ENCODE measurements at regions not wholly inside any gene's neighbourhood (a gene's known extent, or its start where the extent isn't known, plus 50 kb on each side); places are given as distances from the start of the nearest gene placed in this dataset.
"Not testable (repeated sequence)": the region's sequence is repeated elsewhere in the genome, so short reads cannot be mapped to it uniquely, and the experiment has no call there.

- no peak for DNase-seq (ENCODE audit: low spot score)
These were observed 150.1 kb downstream of the NAA11 start for GRCh38 chr4:79175716-79176115.

DNA sequence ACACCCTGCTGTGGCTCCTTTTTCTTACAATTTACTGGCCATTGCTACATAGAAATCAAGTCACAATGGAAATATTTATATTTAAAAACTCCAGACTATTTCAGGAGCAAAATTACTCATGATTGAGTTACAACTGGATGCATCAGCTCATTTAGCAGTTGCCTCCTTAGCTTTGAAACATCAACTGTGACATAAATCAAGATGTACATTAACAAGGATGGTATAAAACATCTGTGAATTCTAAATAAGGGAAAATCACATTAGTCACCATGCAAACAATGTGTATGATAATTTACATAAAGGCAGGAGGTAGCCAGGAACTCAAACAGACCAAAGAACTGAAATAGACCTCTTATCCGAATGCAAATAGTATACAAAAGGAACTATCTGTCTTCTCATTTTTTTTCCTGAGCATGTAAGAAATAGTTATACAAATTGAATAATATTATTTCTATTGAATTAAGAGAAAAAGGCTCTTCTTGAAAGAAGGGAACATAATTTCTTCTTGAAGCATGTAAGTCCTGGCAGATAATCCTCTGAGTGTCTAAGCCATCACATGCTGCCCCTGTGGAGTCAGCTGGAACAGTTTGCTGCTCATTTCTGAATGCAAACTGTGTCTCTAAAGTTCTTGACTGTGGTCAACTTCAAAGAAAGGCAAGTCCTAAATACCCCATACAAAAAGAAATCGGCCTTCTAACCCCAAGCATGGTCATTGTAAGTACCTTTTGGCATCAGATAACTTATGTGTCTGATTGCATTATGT is 151.2 kb downstream of the NAA11 start:
- DNase-seq (ENCODE audit: low spot score): no peak

DNA sequence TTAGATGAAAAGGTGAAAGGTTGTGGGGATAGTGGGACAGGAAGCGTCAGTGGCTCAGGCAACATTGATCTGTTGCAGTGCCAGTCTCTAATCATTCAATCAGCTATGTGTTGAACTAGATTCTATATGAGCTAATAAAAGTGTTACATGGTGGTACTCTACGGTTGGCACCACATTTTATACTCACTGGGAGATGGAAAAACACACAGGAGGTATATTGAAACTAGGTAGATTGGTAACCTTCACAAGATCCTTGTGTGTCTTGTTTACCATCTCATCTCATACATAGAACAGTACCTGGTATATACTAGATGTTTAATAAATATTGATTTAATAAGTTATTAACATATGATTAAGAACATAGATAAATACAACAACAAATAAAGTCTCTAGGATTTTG is 152.7 kb downstream of the NAA11 start:
- DNase-seq (ENCODE audit: low spot score): no peak

DNA sequence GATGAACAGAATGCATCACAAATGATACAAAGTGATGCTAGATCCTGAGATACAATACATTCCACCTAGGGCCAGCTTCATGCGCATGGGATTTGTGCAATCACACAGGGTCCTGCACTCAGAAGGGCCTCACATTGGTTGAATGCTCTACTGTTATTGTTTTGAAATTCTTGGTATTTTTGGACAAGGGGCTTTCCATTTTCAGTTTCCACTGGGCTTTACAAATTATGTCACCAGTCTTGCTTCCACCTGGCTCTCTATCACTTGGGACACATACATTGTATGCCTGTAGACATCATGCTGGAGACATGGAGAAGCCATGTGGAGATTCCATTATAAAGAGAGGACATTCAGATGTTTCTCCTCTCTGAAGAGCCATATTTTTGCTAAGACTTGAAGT is 155.8 kb downstream of the NAA11 start:
- DNase-seq (ENCODE audit: low spot score): no peak

GRCh38 chr4:79164907-79165610 is 160.8 kb downstream of the NAA11 start:
- DNase-seq (ENCODE audit: low spot score): peak; percentile 69

GRCh38 chr4:79163981-79164490 is 161.8 kb downstream of the NAA11 start:
- peak; percentile 90 for DNase-seq (ENCODE audit: low spot score)

DNA sequence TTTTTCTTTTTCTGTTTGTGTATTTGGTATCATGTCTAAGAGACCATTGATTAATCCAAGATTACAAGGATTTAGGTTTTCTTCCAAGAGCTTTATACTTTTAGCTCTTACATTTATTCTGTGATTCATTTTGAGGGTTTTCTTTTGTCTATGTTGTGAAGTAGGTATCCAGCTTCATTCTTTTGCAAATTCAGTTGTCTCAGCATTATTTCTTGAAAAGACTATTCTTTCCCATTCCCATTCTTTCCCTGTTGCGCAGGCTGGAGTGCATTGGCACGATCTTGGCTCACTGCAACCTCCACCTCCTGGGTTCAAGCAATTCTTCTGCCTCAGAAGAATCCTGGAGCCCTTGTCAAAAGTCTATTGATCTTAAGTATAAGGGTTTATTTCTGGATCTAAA is 164.9 kb downstream of the NAA11 start:
- no peak for DNase-seq (ENCODE audit: low spot score)

DNA sequence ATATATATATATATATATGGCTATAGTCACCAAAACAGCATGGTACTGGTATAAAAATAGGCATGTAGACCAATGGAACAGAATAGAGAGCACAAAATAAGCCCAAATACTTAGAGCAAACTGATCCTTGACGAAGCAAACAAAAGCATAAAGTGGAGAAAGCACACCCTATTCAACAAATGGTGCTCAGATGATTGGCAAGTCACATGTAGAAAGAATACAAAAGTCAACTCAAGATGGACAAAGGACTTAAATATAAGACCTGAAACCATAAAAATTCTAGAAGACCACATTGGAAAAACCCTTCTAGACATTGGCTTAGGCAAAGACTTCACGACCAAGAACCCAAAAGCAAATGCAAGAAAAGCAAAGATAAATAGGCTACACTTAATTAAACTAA is 167.2 kb downstream of the NAA11 start:
- DNase-seq (ENCODE audit: low spot score): not testable (repeated sequence)

DNA sequence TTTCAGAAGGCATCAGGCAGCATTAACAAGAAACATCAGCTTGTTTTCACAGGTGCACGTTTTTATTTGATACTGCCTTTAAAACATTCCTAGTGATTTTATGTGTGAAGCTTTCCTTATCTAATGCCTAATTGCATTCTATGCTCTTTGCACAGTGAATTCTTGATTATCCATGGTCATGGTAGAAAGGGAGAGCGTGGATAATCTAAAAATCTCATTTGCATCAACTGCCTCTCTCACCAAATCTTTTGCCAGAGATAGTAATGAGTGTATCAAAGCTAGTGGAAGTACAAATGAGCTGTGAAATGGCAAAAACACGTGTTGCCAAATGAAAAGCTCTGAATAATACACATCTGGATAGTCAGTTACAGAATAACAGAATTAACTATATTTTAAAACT is 170.5 kb downstream of the NAA11 start:
- no peak for DNase-seq (ENCODE audit: low spot score)

DNA sequence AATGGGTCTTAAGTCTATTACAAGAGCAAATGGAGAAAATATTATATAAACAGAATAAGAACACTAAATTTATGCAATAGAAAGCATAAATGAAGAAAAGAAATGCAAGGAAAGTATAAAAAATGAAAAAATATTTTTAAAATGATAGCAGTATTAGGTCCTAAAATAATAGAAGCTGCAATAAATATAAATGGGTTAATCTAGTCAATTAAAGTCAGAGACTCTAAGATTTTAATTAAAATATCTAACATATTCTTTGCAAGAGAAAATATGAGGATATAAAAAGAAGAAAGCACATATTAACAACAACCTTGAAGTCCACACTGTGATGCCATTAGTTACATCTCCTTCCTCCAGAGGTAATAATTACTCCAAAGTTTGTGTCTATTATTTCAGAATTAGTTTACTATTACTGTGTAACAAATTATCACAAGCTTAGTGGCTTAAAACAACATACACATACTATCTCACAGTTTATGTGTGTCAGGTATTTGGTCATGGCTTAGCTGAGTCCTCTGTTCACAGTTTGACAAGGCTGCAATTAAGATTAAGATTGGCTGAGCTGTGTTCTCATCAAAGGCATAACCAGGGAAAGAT is 174.9 kb downstream of the NAA11 start:
- DNase-seq (ENCODE audit: low spot score): no peak

GRCh38 chr4:79148369-79148768 is 177.5 kb downstream of the NAA11 start:
- DNase-seq (ENCODE audit: low spot score): no peak

- DNase-seq (ENCODE audit: low spot score): no peak
These were observed 178.6 kb downstream of the NAA11 start for GRCh38 chr4:79147251-79147650.

- DNase-seq (ENCODE audit: low spot score): no peak
These were observed 184.3 kb downstream of the NAA11 start for GRCh38 chr4:79141530-79141929.

DNA sequence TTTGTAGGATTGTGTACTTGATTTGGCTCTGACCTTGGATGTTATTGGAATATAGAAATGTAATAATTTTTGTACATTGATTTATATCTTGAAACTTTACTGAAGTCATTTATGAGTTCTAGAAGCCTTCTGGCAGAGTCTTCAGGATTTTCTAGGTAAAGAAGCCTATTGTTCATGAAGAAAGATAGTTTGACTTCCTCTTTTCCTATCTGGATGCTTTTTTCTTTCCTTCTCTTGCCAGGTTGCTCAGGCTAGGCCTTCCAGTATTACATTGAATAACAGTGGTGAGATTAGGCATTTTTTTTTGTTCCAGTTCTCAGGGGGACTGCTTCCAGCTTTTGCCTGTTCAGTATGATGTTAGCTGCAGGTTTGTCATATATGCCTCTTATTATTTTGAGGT is 191.1 kb downstream of the NAA11 start:
- no peak for DNase-seq (ENCODE audit: low spot score)

DNA sequence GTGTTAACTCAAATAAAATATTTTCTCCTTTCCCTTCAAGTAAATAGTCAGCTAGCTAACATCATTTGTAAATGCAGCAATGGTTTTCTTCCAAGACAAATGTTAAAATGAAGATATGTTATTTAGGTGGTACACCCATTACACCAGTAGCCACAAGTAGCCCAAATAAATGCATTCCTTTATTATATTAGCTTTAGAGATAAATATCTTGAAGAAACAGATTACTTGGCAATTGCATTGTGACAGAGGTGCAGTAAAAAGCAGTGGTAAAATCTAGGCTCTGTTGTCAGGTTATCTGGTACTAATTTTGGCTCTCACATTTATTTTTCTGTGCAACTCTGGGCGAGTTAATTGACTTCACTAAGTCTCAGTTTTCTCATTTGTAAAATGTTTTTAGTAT is 193.0 kb downstream of the NAA11 start:
- DNase-seq (ENCODE audit: low spot score): no peak

GRCh38 chr4:79121875-79122358 is 182.7 kb upstream of the PAQR3 start:
- DNase-seq (ENCODE audit: low spot score): no peak

GRCh38 chr4:79121223-79121622 is 182.0 kb upstream of the PAQR3 start:
- DNase-seq (ENCODE audit: low spot score): no peak

- DNase-seq (ENCODE audit: low spot score): not testable (repeated sequence)
These were observed 177.8 kb upstream of the PAQR3 start for GRCh38 chr4:79117051-79117450.

DNA sequence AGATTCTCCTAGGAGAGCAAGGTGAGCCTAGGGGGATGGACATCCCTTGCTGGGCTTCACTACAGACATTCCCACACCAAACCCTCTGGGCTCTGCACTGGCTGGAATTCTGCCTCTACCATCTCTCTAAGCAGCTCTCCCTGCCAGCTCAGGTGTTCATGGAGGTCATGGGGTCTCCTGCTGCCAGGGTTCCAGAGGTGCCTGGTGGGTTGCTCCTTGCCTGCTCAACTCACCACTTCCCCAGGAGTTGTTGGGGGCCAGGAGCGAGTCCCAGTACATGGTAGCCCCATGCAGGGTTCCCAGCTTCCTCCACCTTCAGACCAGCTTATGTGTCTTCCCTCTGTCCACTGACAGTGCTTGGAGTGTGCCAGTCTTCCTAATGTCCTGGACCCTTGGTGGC is 167.8 kb upstream of the PAQR3 start:
- no peak for DNase-seq (ENCODE audit: low spot score)

DNA sequence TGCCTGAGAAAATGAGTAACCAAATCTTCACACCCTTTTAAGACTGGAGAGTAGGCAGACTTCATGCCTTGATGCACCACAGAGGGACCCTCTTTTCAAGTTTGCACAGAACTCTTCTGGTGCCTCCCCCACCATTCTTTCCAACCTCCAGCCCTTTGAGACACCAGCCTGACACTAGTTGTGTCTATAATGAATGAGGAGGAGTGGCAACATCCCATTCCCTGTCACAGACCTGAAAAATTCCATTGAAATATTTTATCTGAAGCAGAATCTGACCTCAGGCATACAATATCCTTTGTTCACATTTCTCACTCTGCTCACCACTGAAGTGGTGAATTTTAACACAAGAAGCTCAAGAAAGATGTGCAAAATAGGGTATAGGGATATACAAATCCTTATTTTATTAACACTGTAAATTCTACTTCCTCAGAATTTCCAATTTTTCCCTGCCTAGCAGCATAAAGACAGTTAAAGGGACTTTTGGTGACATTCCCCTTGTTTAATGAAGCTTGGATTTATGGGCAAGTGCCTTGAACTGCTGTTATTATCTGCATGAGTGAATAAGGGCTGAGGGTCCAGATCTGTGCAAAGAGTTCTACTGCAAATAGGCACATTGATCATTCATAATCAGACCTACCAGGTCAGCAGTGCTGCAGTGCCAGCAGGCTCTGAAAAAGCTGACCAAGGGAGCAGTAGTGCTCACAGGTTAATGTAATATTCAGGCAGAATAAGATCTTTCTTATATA is 149.9 kb upstream of the PAQR3 start:
- no peak for DNase-seq (ENCODE audit: low spot score)

DNA sequence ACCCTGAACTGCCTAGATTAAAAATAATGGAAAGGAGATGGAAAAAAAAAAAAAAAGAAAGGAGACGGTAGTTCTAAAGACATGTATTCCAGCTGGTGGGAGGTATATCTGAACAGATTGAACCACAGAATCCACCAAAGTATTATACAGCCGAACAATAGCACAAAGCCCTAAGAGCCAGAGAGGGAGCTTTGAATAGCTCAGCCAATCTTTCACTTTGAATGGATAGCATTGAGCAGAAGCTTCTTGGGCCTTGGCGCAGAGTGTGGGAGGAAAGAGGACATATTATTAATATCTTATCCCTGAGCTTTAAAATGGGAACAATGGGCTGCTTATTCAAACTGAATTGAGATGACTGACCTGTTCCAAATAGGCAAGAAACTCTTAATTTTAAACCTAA is 147.8 kb upstream of the PAQR3 start:
- no peak for DNase-seq (ENCODE audit: low spot score)

- peak; percentile 18 for DNase-seq (ENCODE audit: low spot score)
These were observed 144.3 kb upstream of the PAQR3 start for GRCh38 chr4:79083406-79084010.

Measured in cerebellar cortex (tissue), 1 donor.